OCI-LY3 (cell line): ENCODE measurements at regions not wholly inside any gene's neighbourhood (a gene's known extent, or its start where the extent isn't known, plus 50 kb on each side); places are given as distances from the start of the nearest gene placed in this dataset.

Source experiments
- EZH2phosphoT487 ChIP-seq: fragments of 200-600 bp; shearing (Covaris generic); IDR thresholded peaks from 2 replicates; pipeline ENCODE4 v1.6.1; 2018; ENCODE audit warnings: antibody characterized with exemption, mixed run types, low read depth
- TF ChIP-seq, protein P1 (sequence below): fragments of 200-600, 300-600 bp; sonication (generic); IDR thresholded peaks from 2 replicates; pipeline ENCODE4 v1.5.1; 2014; ENCODE audit warnings: antibody characterized with exemption, low read length, low read depth

DNA sequence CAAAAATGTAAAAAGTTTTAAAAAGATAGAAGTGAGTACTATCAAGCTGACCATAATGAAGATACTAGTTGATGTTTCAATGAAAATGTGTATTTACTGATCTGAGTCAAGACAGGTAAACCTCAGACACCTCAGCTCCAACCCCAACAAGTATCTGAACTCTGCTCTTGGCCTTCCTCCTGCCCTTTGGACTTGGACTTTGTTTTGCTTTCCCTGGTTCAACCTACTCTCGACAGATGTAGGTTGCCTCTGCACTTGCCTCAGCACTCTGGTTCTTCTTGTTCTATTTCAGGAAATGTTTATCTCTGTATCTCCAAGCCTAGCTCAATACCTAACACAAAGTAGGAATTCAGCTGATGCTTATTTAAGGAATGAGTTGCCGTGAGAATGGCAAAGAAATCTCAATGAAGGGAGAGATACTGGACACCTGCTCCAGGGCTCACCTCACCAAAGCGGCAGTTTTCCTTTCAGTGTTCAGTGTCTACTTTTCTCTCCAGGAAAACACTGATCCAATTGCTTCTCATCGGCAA lies 248.8 kb upstream of the CTAGE1 start:
- TF ChIP-seq, protein P1, sequence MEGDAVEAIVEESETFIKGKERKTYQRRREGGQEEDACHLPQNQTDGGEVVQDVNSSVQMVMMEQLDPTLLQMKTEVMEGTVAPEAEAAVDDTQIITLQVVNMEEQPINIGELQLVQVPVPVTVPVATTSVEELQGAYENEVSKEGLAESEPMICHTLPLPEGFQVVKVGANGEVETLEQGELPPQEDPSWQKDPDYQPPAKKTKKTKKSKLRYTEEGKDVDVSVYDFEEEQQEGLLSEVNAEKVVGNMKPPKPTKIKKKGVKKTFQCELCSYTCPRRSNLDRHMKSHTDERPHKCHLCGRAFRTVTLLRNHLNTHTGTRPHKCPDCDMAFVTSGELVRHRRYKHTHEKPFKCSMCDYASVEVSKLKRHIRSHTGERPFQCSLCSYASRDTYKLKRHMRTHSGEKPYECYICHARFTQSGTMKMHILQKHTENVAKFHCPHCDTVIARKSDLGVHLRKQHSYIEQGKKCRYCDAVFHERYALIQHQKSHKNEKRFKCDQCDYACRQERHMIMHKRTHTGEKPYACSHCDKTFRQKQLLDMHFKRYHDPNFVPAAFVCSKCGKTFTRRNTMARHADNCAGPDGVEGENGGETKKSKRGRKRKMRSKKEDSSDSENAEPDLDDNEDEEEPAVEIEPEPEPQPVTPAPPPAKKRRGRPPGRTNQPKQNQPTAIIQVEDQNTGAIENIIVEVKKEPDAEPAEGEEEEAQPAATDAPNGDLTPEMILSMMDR, result no peak
- no peak for TF ChIP-seq EZH2phosphoT487
